Vagina (tissue), 2 donors: ENCODE measurements at regions not wholly inside any gene's neighbourhood (a gene's known extent, or its start where the extent isn't known, plus 50 kb on each side); places are given as distances from the start of the nearest gene placed in this dataset.
"Not testable (repeated sequence)": the region's sequence is repeated elsewhere in the genome, so short reads cannot be mapped to it uniquely, and the experiment has no call there.

Source experiments
- DNase-seq, 2 donors: peaks; one replicate each; pipeline ENCODE4 v3.0.0-alpha.2; 2017; ENCODE audit errors: extremely low spot score in 2 of 2
- H3K27ac ChIP-seq: fragments of 200-600 bp; sonication (generic); one replicate; pipeline ENCODE4 v1.5.1; 2019
- H3K27me3 ChIP-seq: fragments of 200-600 bp; sonication (generic); one replicate; pipeline ENCODE4 v1.5.1; 2019
- H3K36me3 ChIP-seq, 2 donors: fragments of 200-600 bp; sonication (generic); one replicate each; pipeline ENCODE4 v1.5.1; 2017 to 2019
- H3K4me1 ChIP-seq: fragments of 200-600 bp; sonication (generic); one replicate; pipeline ENCODE4 v1.5.1; 2019
- H3K4me3 ChIP-seq, 2 donors: fragments of 200-600 bp; sonication (generic); 1 replicate in 1 of 2; 2 replicates in 1 of 2; pipeline ENCODE4 v1.5.1; 2016 to 2019
- H3K9me3 ChIP-seq: fragments of 200-600 bp; sonication (generic); one replicate; pipeline ENCODE4 v1.5.1; 2019
- CTCF ChIP-seq, 3 experiments: fragments of 450-650 bp in 2 of 3; fragments of 200-600 bp in 1 of 3; sonication (generic) in 1 of 3; IDR thresholded peaks; one replicate each; pipeline ENCODE4 v1.5.1; 2017 to 2019; ENCODE audit warnings: antibody characterized with exemption in 3 of 3, mild to moderate bottlenecking in 2 of 3, moderate library complexity in 2 of 3
- POLR2A ChIP-seq, 2 donors: fragments of 450-650 bp; IDR thresholded peaks; one replicate each; pipeline ENCODE4 v1.6.1; 2017; ENCODE audit warnings: antibody characterized with exemption in 2 of 2, mild to moderate bottlenecking in 2 of 2, moderate library complexity in 2 of 2
- POLR2AphosphoS5 ChIP-seq, 2 donors: sonication (generic); formaldehyde crosslinking; IDR thresholded peaks; one replicate each; pipeline ENCODE4 v1.9.0; 2017; ENCODE audit warnings: antibody characterized with exemption in 2 of 2, mild to moderate bottlenecking in 2 of 2, low read depth in 1 of 2; ENCODE audit not compliant: insufficient read depth in 1 of 2
- intact Hi-C: fragments of 100-400 bp; cut with DNase I; formaldehyde crosslinking; loops from one replicate; pipeline ENCODE4 v1.15.1; 2023

- no peak overlapping the region for H3K27ac ChIP-seq
- H3K4me3 ChIP-seq: no peak overlapping the region
- intact Hi-C loops: no loop called here
- H3K4me1 ChIP-seq: no peaks in the 10 kb centered on the region
- peaks cover 3% of the 10 kb centered on the region for H3K9me3 ChIP-seq
- DNase-seq: no peak
- H3K27me3 ChIP-seq: no peaks in the 10 kb centered on the region
- H3K36me3 ChIP-seq: no peaks in the 10 kb centered on the region
- TF ChIP-seq POLR2AphosphoS5 (IDR thresholded peaks at IDR 0.05; ENCODE audit: insufficient read depth in 1 of 2, low read depth in 1 of 2) (no peak), POLR2A (IDR thresholded peaks at IDR 0.05) (no peak), CTCF (IDR thresholded peaks at IDR 0.05) (no peak)
Measured at GRCh38 chr3:8424281-8424680, 77.3 kb upstream of the LMCD1 start.

GRCh38 chr3:8436661-8437287 lies 64.8 kb upstream of the LMCD1 start:
- H3K4me3 ChIP-seq: no peak overlapping the region
- intact Hi-C loops: no loop called here
- no peak for DNase-seq
- no peaks in the 10 kb centered on the region for H3K27me3 ChIP-seq
- no peak for TF ChIP-seq CTCF (IDR thresholded peaks at IDR 0.05)
- TF ChIP-seq POLR2A (IDR thresholded peaks at IDR 0.05): no peak
- no peak for TF ChIP-seq POLR2AphosphoS5 (IDR thresholded peaks at IDR 0.05; ENCODE audit: insufficient read depth in 1 of 2, low read depth in 1 of 2)
- no peak overlapping the region for H3K27ac ChIP-seq
- H3K4me1 ChIP-seq: no peaks in the 10 kb centered on the region
- H3K9me3 ChIP-seq: no peaks in the 10 kb centered on the region
- no peaks in the 10 kb centered on the region for H3K36me3 ChIP-seq

- H3K4me3 ChIP-seq: no peak overlapping the region
- peaks cover 8% of the 10 kb centered on the region for H3K4me1 ChIP-seq
- no peaks in the 10 kb centered on the region for H3K9me3 ChIP-seq
- no peaks in the 10 kb centered on the region for H3K36me3 ChIP-seq
- intact Hi-C loops: no loop called here
- TF ChIP-seq POLR2AphosphoS5 (IDR thresholded peaks at IDR 0.05; ENCODE audit: insufficient read depth in 1 of 2, low read depth in 1 of 2) (no peak), CTCF (IDR thresholded peaks at IDR 0.05) (no peak), POLR2A (IDR thresholded peaks at IDR 0.05) (no peak)
- H3K27me3 ChIP-seq: no peaks in the 10 kb centered on the region
- no peak for DNase-seq
- H3K27ac ChIP-seq: no peak overlapping the region
Measured at GRCh38 chr3:8438507-8439079, 63.0 kb upstream of the LMCD1 start.

- intact Hi-C loops: loop anchor here (5.0 kb wide), 1 partner anchor 182 kb away; no protein-coding TSS in a partner anchor
- H3K27me3 ChIP-seq, H3K36me3 ChIP-seq, H3K4me3 ChIP-seq, H3K9me3 ChIP-seq, DNase-seq, H3K27ac ChIP-seq: not testable (repeated sequence)
- peaks cover 24% of the 10 kb centered on the region for H3K4me1 ChIP-seq
Measured at GRCh38 chr3:8440142-8440541, 61.5 kb upstream of the LMCD1 start.

GRCh38 chr3:8441969-8442559 lies 59.6 kb upstream of the LMCD1 start:
- TF ChIP-seq POLR2A (IDR thresholded peaks at IDR 0.05) (no peak), POLR2AphosphoS5 (IDR thresholded peaks at IDR 0.05; ENCODE audit: insufficient read depth in 1 of 2, low read depth in 1 of 2) (no peak), CTCF (IDR thresholded peaks at IDR 0.05) (peak; percentile 16 to 71 (median 67))
- H3K9me3 ChIP-seq: no peaks in the 10 kb centered on the region
- intact Hi-C loops: loop anchor here (5.0 kb wide), 1 partner anchor 180 kb away; no protein-coding TSS in a partner anchor
- peaks cover 34% of the 10 kb centered on the region for H3K4me1 ChIP-seq
- no peak overlapping the region for H3K27ac ChIP-seq
- DNase-seq: no peak
- no peaks in the 10 kb centered on the region for H3K27me3 ChIP-seq
- H3K36me3 ChIP-seq: no peaks in the 10 kb centered on the region
- H3K4me3 ChIP-seq: no peak overlapping the region
